Ecto neural progenitor cell (in vitro differentiated cells): ENCODE measurements at regions not wholly inside any gene's neighbourhood (a gene's known extent, or its start where the extent isn't known, plus 50 kb on each side); places are given as distances from the start of the nearest gene placed in this dataset.

Source experiments
- DNase-seq: peaks from one replicate; pipeline ENCODE4 v3.0.0-alpha.2; 2018; ENCODE audit warnings: low spot score

DNA sequence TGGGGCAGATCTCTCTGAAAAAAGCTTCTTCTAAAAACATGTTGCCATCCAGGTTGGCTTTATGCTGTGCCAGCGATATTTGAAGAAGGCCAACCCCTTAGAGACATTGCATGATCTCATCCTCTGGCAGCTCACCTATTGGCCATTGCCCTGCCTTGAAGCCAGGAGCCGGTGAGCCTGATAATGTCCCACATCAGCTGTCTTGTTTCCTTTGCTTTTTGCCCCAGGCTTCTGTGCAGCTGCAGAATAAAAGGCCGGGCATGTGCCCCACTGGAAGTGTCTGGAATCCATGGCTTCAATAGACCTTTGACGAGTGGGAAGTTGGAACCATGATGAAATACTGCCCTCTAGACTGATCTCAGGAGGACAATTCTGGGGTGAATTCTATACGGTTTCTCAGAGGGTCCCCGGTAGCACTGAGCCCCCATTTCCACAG, 523.5 kb upstream of the ZEB2 start:
- no peak for DNase-seq

DNA sequence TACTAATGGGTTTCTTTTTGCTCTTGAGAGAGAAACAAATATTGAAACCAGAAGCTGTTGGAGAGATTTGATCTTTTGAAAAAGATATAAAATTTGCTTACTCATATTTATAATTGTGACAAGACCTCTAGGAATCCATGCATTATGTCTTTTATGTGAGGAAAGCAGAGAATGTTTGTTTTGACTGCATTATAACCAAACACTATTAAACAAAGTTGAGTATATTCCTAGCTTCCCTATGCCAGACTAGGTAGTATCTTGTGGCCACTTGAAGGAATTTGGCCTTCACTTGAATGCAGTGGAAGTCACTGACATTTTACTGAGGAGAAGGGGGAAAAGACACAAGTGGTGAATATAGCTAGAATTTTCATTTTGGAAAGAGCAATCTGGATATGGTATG, 521.8 kb upstream of the ZEB2 start:
- DNase-seq: no peak

- no peak for DNase-seq
Observed at GRCh38 chr2:145040433-145040832, 520.5 kb upstream of the ZEB2 start.

DNA sequence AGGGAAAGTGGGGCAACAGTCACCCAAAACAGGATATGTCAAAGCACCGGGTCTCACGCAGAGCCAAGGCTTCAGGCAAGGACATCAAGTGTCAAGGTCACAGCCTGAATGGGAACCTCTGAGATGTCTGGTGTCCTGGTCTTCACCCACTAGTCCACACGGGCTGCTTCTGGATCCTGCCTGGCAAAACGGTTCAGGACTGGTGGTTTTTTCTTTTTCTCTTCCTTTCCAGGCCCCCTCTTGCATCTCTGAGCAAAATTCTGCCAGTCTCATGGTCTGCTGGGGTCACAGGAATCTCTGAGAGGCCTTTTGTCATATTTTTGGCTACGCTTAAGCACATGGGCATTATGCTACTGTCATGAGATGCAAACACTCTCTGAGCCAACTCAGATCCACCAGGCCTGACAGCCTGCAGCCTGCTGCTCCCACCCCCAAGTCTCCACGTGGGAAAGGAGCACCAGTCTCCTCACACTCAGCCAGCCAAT, 518.2 kb upstream of the ZEB2 start:
- no peak for DNase-seq

DNA sequence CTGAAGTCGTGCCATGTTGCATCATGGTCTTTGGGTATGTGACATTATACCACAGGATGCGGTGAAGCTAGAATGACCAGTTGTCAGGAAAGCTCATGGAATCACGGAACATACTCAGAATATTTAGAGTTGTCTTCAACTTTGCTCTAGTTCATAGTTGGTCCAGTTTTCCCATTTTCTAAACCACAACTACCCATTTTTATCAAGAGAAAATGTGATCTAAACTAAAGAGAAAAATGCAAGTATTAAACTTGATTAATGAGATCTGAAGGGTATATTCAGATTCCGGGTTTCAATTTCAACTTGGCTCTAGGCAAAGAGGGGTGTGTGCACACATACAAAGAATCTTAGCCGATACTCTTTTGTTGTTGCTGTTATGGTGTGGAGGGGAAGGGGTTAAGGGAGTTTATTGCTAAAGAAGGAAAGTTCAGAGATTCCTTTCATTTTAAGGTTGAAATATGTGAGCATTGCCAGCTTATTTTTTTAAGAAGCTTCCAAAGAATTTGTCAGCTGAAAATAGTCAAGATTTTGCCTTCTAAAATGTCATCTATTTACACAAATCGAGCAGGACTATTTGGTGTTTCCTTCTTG, 516.6 kb upstream of the ZEB2 start:
- no peak for DNase-seq

GRCh38 chr2:145034511-145034910, 514.6 kb upstream of the ZEB2 start:
- no peak for DNase-seq

- no peak for DNase-seq
Observed at GRCh38 chr2:145033438-145033837, 513.5 kb upstream of the ZEB2 start.

- no peak for DNase-seq
Observed at GRCh38 chr2:145032791-145033190, 512.9 kb upstream of the ZEB2 start.

- no peak for DNase-seq
Observed at GRCh38 chr2:145029873-145030272, 510.0 kb upstream of the ZEB2 start.

GRCh38 chr2:145029081-145029480, 509.2 kb upstream of the ZEB2 start:
- DNase-seq: no peak

DNA sequence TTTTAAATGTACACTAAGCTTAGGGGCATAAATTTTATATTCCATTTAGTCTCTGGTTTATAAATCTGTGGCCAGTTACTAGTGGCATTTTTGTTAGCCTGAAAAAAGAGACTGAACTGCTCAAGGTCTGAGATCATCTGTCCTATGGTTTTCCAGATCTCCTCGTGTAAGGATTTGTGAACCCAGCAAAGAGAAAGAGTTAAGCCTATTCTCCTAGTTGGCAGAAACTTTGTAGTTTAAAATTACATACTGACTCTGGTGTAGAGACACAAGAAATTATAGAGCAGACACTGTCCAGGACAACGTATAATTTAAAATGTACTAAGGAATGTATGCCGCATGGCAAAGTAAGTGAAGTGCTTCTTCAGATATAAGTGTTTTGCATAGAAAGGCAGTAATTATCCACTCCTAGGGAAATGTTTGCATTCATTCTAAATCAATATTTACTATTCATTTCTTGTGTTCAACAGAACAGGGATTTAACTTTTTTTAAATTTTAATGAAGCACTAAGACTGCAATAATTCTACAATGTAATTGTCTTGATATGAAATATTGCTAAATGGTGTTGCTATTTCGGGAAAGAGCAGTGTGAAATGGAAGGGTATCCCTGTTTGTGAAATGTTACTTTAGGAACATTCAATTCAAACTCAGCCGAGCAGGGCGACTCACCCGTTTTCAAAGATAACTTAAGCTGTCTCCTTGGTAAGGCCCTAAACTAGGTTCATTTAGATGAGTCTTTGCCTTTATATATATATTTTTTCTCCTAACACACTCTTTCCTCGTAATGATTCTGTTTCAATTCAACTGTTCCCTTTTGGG, 508.4 kb upstream of the ZEB2 start:
- no peak for DNase-seq

- no peak for DNase-seq
Observed at GRCh38 chr2:145026456-145027455, 506.8 kb upstream of the ZEB2 start.

DNA sequence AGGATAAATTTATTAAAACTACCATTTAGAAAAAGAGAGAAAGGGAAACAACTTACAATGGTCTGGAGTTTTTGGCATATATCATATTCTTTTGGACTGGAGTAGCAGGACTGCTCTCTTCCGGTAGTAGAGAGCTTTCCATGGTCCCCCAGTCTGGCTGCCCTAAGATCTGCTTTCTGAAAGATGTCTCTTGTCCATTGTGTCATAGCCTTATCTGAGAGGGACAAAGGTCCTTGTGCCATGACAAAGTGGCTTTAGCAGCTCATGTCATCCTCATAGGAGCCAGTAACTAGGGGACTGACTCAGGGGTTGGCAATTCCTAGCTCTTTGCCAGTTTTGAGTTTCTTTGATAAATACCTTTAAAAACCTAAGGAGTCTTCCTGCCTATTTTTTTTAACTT, 505.5 kb upstream of the ZEB2 start:
- DNase-seq: no peak

DNA sequence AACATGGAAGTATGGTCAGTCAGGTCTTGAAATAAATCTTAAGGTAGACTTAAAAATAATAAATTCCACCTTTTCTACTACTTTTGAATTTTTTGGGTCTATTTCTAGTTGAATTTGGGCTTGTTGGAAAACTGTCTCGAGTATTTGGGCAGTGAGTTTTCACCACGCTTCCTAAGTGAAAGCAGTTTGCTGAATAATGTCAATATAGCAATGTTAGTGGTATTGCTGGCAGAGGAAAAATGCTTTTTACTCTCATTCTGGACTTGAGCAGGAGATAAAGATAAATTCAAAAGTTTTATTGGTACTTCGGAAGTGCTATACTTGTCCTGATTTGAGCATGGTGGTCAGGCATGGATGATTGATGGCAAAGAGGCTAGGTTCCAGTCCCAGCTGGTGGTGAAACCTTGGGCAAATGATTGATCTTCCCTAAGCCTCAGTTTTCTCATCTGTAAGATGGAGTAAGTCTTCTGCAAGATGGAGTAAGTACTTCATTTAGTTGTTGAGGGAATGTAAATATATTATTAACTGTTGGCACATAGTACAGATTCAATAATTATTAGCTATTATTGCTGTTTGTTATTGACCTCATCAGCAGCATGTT, 503.5 kb upstream of the ZEB2 start:
- no peak for DNase-seq

DNA sequence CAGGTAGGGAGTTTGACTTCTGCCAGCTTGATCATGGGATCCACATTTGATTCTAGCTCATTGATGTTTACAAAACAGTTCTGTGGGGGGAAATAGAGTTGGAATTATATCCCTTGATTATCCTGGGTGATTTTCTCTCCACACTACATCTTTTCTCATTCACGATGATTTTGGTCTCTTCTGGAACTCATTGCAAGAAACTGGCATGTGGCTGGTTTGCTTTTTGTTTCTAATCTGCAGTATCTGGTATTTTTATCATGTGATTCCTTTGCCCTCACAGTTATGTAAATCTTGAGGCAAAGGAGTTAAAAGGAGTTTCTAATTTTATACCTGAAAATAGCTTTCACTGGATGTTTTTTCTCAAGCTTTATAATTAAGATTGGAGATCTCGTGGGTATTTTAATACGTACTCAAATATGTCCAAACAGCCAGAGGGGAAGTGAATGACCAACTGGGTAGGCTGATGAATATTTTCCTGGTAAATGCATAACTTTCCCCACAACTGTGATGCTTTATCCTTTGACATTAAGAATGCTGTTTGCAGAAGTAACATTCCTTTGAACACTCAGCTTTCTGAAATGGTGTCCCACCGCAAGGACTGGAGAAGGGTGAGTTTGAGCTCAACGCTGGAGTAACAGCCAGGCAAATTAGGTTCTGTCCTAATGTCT, 502.9 kb upstream of the ZEB2 start:
- DNase-seq: no peak

DNA sequence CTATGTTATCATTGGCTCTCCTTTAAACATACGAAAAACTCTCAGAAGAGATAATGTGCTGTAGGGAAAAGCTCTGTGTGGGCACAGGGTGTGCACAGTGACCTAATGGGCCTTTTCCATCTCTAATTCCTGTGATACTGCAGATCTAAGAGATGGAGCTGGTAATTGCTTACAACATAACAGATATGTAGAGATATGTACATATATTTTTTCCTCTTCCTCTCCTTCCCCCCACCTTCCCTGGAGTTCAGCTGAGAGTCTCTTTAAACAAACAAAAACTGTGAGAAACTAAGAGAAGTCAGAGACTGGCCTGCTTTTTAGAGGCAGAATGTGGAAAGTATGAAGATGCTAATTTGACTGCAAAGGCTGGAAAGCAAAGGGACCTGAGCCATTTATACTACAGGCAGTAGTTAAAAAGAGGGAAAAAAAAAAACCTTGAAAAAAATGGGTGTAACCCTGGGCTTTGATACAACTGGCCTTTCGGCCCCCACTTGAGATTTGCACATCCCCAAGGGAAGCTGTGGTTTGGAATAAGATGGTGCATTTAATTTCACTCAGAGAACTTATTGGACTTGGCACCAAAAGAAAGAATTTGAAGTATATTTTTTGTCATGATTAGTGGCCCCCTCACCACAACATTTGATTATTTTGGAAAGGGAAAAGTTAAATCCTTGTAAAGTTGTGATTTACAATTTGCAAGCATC, 502.2 kb upstream of the ZEB2 start:
- no peak for DNase-seq

DNA sequence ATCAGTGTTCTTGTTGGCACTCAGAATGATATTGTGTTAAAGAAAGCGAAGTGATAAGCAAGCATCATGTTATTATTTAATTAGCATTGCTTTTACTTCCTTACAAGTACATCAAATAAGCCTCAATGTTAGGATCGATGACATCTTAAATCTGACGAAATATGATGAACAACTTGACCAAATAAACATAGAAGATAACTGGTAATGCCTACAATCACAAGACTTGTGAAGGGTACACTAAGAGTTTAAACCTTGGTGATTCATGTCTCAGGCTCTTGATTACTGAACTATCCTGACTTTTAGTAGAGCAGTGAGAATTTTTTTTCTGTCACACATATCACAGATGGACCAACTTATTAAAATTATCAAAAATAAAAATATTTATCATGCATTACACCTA, 500.8 kb upstream of the ZEB2 start:
- DNase-seq: no peak

GRCh38 chr2:145020139-145020538, 500.2 kb upstream of the ZEB2 start:
- DNase-seq: no peak

- no peak for DNase-seq
Observed at GRCh38 chr2:145018502-145018901, 498.6 kb upstream of the ZEB2 start.

DNA sequence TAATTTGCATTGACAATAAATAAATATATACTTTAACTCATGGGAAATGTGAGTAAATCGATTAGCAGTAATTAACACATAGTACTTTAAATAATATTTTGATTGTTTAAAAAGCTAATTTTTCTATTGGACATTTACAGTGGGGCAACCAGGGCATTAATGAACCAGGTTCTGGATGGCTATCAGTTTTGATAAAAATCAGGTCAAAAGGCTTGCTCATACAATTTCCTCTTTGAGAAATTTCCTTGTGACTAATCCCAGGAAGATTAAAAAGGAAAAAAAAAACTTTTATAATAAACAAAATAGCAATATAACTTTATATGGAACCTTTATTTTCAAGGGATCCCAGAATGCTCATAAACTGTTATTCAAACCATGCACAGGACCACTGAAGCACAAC, 497.2 kb upstream of the ZEB2 start:
- DNase-seq: no peak

DNA sequence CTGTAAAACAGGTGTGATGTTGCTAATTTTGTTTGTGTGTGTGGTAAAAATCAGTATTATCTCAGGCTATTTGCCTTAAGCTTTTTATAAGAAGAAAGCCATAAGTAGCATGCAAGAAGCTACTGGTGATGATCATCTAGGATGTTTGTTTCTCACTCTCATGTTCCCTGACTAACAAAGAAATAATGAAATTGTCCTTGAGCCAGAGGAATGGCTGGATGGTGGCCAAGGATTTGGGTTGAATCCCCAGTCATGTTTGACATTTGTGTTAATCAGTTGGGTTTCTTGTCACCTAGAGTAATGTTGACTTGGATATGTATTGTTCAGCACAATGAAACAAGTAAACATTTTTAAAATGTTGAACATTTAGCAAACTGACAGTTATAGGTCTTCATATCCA, 496.8 kb upstream of the ZEB2 start:
- no peak for DNase-seq
